Mammary epithelial cell (primary cell): ENCODE measurements at regions not wholly inside any gene's neighbourhood (a gene's known extent, or its start where the extent isn't known, plus 50 kb on each side); places are given as distances from the start of the nearest gene placed in this dataset.

Experiments
- CTCF ChIP-seq, 2 donors: IDR thresholded peaks in 1 of 2; conservative IDR thresholded peaks in 1 of 2; 2 replicates each; pipeline ENCODE4 v1.5.1; 2011 to 2012; ENCODE audit warnings: inconsistent platforms in 2 of 2, low read length in 2 of 2, mild to moderate bottlenecking in 2 of 2, control low read depth in 1 of 2, low read depth in 1 of 2; ENCODE audit not compliant: insufficient read depth in 1 of 2; ENCODE audit errors: extremely low read depth in 1 of 2
- EZH2 ChIP-seq: IDR thresholded peaks from 2 replicates; pipeline ENCODE4 v1.6.1; 2012; ENCODE audit warnings: low read length, inconsistent platforms, borderline replicate concordance

GRCh38 chr14:66076176-66076575, 410.0 kb upstream of the CCDC196 start:
- TF ChIP-seq CTCF (conservative IDR thresholded peaks at IDR 0.05 in 1 of 2, IDR thresholded peaks at IDR 0.05 in 1 of 2; ENCODE audit: extremely low read depth in 1 of 2, insufficient read depth in 1 of 2, low read depth in 1 of 2, low read length in 2 of 2) (no peak), EZH2 (no peak)
